HFFc6 (cell line): ENCODE measurements at regions not wholly inside any gene's neighbourhood (a gene's known extent, or its start where the extent isn't known, plus 50 kb on each side); places are given as distances from the start of the nearest gene placed in this dataset.

ENCODE experiments used
- DNase-seq: peaks from one replicate; pipeline ENCODE4 v3.0.0-alpha.2; 2018
- H3K27ac Mint-ChIP-seq: 2 replicates; pipeline ENCODE4 v1.8.0; 2020; ENCODE audit warnings: mild to moderate bottlenecking, mixed read lengths
- H3K27me3 Mint-ChIP-seq: 2 replicates; pipeline ENCODE4 v1.8.0; 2021; ENCODE audit warnings: mild to moderate bottlenecking, moderate library complexity, mixed read lengths; ENCODE audit not compliant: insufficient read depth
- H3K36me3 Mint-ChIP-seq: 2 replicates; pipeline ENCODE4 v1.8.0; 2021; ENCODE audit warnings: low read depth, mixed read lengths
- H3K4me1 Mint-ChIP-seq: 2 replicates; pipeline ENCODE4 v1.8.0; 2020; ENCODE audit warnings: low read depth, mixed read lengths
- H3K4me3 Mint-ChIP-seq: 2 replicates; pipeline ENCODE4 v1.8.0; 2020; ENCODE audit warnings: mild to moderate bottlenecking, moderate library complexity, mixed read lengths
- H3K9me3 Mint-ChIP-seq: 2 replicates; pipeline ENCODE4 v1.8.0; 2020; ENCODE audit warnings: mild to moderate bottlenecking, mixed read lengths
- TF ChIP-seq, protein P1 (sequence below): fragments of 200-600 bp; sonication (generic); IDR thresholded peaks from 2 replicates; pipeline ENCODE4 v1.5.0; 2021; ENCODE audit warnings: antibody characterized with exemption, mild to moderate bottlenecking

DNA sequence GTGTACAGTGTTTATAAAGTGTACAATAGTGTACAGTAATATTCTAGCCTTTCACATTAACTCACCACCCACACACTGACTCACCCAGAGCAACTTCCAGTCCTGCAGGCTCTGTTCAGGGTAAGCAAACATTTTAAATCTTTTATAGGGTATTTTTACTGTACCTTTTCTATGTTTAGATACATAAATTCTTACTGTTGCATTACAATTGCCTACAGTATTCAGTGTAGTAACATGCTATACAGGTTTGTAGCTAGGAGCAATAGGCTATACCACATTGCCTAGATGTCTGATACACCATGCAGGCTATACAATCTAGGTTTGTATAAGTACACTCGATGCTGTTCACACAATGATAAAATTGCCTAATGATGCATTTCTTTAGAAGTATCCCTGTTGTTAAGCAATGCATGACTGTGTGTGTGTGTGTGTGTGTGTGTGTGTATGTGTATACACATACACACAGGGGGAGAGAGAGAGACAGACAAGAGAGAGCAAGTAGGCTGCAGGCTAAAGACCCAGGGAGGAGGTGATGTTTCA lies 72.5 kb upstream of the PRR23C start:
- DNase-seq: peak; percentile 45
- peaks cover 2% of the 10 kb centered on the region for H3K27me3 Mint-ChIP-seq
- no peaks in the 10 kb centered on the region for H3K36me3 Mint-ChIP-seq
- no peak overlapping the region for H3K4me3 Mint-ChIP-seq
- peak overlapping the region; percentile 50 for H3K27ac Mint-ChIP-seq
- no peaks in the 10 kb centered on the region for H3K9me3 Mint-ChIP-seq
- peaks cover 57% of the 10 kb centered on the region for H3K4me1 Mint-ChIP-seq
- TF ChIP-seq, protein P1, sequence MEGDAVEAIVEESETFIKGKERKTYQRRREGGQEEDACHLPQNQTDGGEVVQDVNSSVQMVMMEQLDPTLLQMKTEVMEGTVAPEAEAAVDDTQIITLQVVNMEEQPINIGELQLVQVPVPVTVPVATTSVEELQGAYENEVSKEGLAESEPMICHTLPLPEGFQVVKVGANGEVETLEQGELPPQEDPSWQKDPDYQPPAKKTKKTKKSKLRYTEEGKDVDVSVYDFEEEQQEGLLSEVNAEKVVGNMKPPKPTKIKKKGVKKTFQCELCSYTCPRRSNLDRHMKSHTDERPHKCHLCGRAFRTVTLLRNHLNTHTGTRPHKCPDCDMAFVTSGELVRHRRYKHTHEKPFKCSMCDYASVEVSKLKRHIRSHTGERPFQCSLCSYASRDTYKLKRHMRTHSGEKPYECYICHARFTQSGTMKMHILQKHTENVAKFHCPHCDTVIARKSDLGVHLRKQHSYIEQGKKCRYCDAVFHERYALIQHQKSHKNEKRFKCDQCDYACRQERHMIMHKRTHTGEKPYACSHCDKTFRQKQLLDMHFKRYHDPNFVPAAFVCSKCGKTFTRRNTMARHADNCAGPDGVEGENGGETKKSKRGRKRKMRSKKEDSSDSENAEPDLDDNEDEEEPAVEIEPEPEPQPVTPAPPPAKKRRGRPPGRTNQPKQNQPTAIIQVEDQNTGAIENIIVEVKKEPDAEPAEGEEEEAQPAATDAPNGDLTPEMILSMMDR: no peak

DNA sequence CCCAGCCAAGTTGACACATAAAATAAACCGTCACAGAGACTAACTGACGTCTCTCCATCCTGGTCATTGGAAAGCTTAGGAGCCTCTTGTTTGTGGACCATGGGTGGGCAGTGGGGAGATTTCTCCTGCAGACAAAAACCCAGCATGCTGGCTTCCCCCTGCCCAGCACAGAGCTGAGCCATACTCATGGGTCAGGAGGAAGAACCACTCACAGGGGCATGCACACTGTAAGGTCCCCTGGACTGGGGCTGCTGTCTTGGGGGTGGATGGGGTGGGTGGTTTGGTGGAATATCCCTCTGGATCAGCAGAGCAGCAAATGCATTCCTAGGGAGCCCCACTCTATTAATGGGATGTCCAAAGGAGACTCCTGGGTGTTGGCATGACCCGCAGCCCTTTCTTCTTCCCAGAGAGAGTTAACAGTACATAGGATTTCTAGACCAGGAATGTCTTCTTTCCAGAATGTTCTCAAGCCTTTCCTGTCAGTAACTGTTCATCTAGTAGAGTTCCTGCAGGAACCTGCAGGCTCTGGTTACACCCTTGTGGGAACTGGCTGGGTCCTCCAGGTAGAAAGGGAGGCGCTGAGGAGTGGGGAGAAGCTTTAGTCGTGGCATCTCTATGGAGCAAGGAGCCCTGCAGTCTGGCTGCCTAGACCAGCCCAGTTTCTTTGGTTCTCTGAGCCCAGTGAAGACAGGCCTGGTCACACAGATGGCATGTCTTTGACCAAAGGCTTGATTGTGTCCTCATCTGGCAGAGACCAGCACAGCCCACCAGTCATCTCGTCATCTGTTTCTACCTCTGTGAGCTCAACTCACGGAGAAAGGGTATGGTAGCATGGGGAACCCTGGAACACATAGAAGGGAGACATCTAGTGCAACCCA lies 73.4 kb upstream of the PRR23C start:
- no peak for DNase-seq

DNA sequence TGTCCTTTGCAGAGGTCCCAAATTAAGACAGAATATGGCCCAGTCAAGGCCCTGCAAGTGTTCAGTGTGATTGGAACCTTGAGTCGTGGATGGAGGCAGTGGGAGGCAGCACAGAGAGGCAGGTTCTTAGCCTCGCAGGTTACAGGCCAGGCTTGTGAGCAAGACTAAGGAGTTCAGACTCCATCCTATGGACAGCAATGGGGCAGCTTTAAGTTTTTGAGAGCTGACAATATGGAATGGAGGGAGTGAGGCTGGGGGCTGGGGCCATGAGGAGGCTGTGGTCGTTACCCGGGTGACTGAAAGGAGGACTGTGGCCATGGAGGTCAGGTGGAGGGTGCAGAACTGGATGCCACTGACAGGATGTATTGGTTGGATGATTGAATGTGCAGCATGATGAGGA lies 74.1 kb upstream of the PRR23C start:
- TF ChIP-seq, protein P1: no peak
- DNase-seq: no peak
- Mint-ChIP-seq H3K36me3 (no peaks in the 10 kb centered on the region), H3K4me1 (peaks cover 73% of the 10 kb centered on the region), H3K4me3 (no peak overlapping the region), H3K9me3 (no peaks in the 10 kb centered on the region), H3K27me3 (peaks cover 2% of the 10 kb centered on the region), H3K27ac (peak overlapping the region; percentile 59)

More for the DNA sequence above, 73.4 kb upstream of the PRR23C start:
- H3K36me3 Mint-ChIP-seq: no peaks in the 10 kb centered on the region
- H3K4me3 Mint-ChIP-seq: no peak overlapping the region
- TF ChIP-seq, protein P1: no peak
- H3K27me3 Mint-ChIP-seq: peaks cover 2% of the 10 kb centered on the region
- H3K27ac Mint-ChIP-seq: peak overlapping the region; percentile 59
- H3K4me1 Mint-ChIP-seq: peaks cover 66% of the 10 kb centered on the region
- no peaks in the 10 kb centered on the region for H3K9me3 Mint-ChIP-seq

DNA sequence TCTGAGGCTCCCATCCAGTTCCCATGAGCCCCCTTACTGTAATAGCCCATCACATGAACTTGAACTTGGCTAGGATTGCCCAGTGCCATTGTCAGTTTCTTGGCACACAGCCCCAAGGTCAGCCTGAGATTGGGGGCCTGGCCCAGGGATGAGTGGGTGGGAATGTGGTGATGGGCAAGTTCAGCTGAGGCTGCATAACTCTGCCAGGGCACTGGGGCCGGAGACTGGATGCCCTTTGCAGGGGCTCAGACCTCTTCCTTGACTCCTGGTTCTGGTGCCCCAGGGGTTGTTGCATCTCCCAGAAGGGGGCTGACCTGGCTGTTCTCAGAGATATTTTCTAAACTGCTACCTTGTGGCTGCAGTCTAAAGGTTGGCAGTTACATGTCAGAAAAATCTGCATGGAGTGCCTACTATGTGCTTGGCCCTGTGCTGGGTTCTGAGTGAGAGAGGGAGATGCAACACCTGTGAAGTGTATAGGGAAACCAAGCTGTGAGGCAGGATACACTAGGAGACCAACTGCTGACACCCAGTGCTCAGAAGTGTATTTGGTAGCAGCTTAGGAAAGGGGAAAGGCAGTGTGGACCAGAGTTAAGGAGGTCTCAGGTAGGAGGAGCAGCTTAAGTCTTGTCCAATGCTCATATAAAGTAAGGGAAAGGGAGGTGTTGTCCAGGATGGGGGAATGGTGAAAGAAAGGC lies 74.8 kb upstream of the PRR23C start:
- no peak overlapping the region for H3K4me3 Mint-ChIP-seq
- peak overlapping the region; percentile 96 for H3K27ac Mint-ChIP-seq
- H3K9me3 Mint-ChIP-seq: no peaks in the 10 kb centered on the region
- DNase-seq: no peak
- TF ChIP-seq, protein P1: no peak
- no peaks in the 10 kb centered on the region for H3K36me3 Mint-ChIP-seq
- peaks cover 2% of the 10 kb centered on the region for H3K27me3 Mint-ChIP-seq
- H3K4me1 Mint-ChIP-seq: peaks cover 75% of the 10 kb centered on the region

DNA sequence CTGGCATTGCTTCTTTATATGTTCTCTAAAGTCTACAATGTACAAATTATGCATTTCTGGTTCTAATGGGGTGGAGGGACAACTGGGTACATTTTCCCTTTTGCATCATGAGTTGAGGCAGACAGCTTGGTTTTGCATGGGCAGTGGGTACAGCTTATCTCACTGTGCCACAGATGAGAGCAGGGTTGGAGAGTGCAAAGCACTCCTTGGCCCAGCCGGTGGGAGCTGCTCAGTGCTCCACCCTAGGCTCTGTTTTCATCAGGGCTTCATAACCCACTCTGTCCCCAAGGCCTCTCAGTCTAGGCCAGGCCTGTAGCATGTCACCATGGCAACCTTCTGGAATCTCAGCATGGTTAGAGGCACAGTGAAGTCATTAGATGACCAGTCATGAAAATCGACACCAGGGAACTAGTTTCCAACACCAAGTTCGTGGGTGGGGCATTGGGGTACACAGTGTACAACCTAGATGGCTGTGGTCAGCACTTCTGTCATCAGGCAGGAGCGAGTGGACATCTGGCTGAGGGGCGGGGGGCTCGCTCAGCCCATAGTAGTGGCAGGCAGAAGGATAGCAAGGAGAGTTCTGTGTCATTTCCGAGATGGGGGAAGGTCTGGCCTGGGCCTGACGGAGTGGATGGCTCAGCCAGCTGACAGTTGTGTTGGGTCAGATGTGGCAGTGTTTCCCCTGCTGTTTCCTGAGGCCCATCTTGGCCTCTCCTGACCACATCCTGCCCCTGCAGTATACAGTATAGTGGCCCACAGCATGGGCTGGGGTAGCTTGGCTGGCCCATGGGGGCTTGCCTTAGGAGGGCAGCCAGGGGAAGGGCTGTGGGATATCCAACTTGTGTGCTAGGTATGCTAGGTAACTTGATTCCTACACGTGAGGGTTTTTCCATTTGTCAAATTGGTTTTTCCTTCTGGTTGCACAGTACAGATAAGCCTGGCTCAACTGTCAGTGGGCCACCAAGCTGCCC lies 75.7 kb upstream of the PRR23C start:
- Mint-ChIP-seq H3K4me1 (peaks cover 75% of the 10 kb centered on the region), H3K27ac (peak overlapping the region; percentile 96), H3K27me3 (peaks cover 2% of the 10 kb centered on the region), H3K4me3 (peak overlapping the region; percentile 54), H3K36me3 (no peaks in the 10 kb centered on the region), H3K9me3 (no peaks in the 10 kb centered on the region)
- TF ChIP-seq, protein P1: no peak
- DNase-seq: peak; percentile 92
